ENCODE measurements at regions not wholly inside any gene's neighbourhood (a gene's known extent, or its start where the extent isn't known, plus 50 kb on each side); places are given as distances from the start of the nearest gene placed in this dataset.
"Not testable (repeated sequence)": the region's sequence is repeated elsewhere in the genome, so short reads cannot be mapped to it uniquely, and the experiment has no call there.

GRCh38 chr7:34445653-34446052 is 212.4 kb upstream of the NPSR1 start:
- H3K9me3 ChIP-seq (ENCODE audit: low read depth, low read length) = no peaks in the 10 kb centered on the region
- no peaks in the 10 kb centered on the region for H3K36me3 ChIP-seq (ENCODE audit: insufficient read depth, low read length)
- no peak overlapping the region for H3K4me2 ChIP-seq (ENCODE audit: insufficient read depth, low read length)
- no peak for DNase-seq (ENCODE audit: insufficient read length, low spot score, missing footprints)
- TF ChIP-seq CTCF (IDR thresholded peaks at IDR 0.05; ENCODE audit: extremely low read depth, low read depth, low read length) = no peak
- H3K27me3 ChIP-seq (ENCODE audit: insufficient read depth, low read length) = no peaks in the 10 kb centered on the region
- no peaks in the 10 kb centered on the region for H4K20me1 ChIP-seq (ENCODE audit: insufficient read depth, low read length)
- no peaks in the 10 kb centered on the region for H3K79me2 ChIP-seq (ENCODE audit: insufficient read depth, low read length)
- H3K4me1 ChIP-seq (ENCODE audit: insufficient read depth, low read length) = no peaks in the 10 kb centered on the region
- no peak overlapping the region for H3K27ac ChIP-seq (ENCODE audit: low read depth, low read length)
- no peak overlapping the region for H2AFZ ChIP-seq (ENCODE audit: low read length)
- no peak overlapping the region for H3K4me3 ChIP-seq (ENCODE audit: insufficient read depth, low read length)

GRCh38 chr7:34448531-34448930 is 209.5 kb upstream of the NPSR1 start:
- not testable (repeated sequence) for DNase-seq (ENCODE audit: insufficient read length, low spot score, missing footprints); H2AFZ ChIP-seq (ENCODE audit: low read length)

GRCh38 chr7:34449765-34450164 is 208.3 kb upstream of the NPSR1 start:
- Histone ChIP-seq H3K9me3 (ENCODE audit: low read depth, low read length) (no peaks in the 10 kb centered on the region), H4K20me1 (ENCODE audit: insufficient read depth, low read length) (no peaks in the 10 kb centered on the region), H3K79me2 (ENCODE audit: insufficient read depth, low read length) (no peaks in the 10 kb centered on the region), H2AFZ (ENCODE audit: low read length) (no peak overlapping the region), H3K4me1 (ENCODE audit: insufficient read depth, low read length) (no peaks in the 10 kb centered on the region), H3K36me3 (ENCODE audit: insufficient read depth, low read length) (no peaks in the 10 kb centered on the region), H3K4me2 (ENCODE audit: insufficient read depth, low read length) (no peak overlapping the region), H3K27ac (ENCODE audit: low read depth, low read length) (no peak overlapping the region), H3K4me3 (ENCODE audit: insufficient read depth, low read length) (no peak overlapping the region), H3K27me3 (ENCODE audit: insufficient read depth, low read length) (no peaks in the 10 kb centered on the region)
- no peak for DNase-seq (ENCODE audit: insufficient read length, low spot score, missing footprints)
- no peak for TF ChIP-seq CTCF (IDR thresholded peaks at IDR 0.05; ENCODE audit: extremely low read depth, low read depth, low read length)

More at GRCh38 chr7:34448531-34448930, 209.5 kb upstream of the NPSR1 start:
- not testable (repeated sequence) for H3K36me3 ChIP-seq (ENCODE audit: insufficient read depth, low read length); H3K4me2 ChIP-seq (ENCODE audit: insufficient read depth, low read length); H4K20me1 ChIP-seq (ENCODE audit: insufficient read depth, low read length); H3K9me3 ChIP-seq (ENCODE audit: low read depth, low read length); H3K27me3 ChIP-seq (ENCODE audit: insufficient read depth, low read length); H3K4me3 ChIP-seq (ENCODE audit: insufficient read depth, low read length); H3K27ac ChIP-seq (ENCODE audit: low read depth, low read length); H3K79me2 ChIP-seq (ENCODE audit: insufficient read depth, low read length); H3K4me1 ChIP-seq (ENCODE audit: insufficient read depth, low read length)

DNA sequence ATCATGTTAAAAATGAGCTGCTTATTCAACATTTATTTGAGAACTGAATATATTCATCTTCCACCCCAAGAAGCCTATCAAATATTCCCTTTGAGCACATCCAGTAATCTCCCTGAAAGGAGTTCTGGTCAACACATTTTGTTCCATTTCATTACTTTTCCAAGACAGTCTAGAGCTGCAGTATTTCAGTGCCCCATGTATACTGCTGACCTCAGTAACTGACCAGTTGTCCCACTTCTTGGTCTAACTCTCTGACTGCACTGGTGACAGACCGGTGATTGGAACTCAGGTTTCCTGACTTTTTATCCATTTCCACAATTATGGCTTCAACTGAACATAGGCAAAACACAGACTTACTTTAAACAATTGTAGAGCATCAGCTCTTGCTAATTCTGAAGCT is 206.8 kb upstream of the NPSR1 start:
- Histone ChIP-seq H4K20me1 (ENCODE audit: insufficient read depth, low read length) (no peaks in the 10 kb centered on the region), H3K9me3 (ENCODE audit: low read depth, low read length) (no peaks in the 10 kb centered on the region), H3K36me3 (ENCODE audit: insufficient read depth, low read length) (no peaks in the 10 kb centered on the region), H3K27me3 (ENCODE audit: insufficient read depth, low read length) (no peaks in the 10 kb centered on the region), H3K4me1 (ENCODE audit: insufficient read depth, low read length) (no peaks in the 10 kb centered on the region), H3K79me2 (ENCODE audit: insufficient read depth, low read length) (no peaks in the 10 kb centered on the region), H3K4me3 (ENCODE audit: insufficient read depth, low read length) (no peak overlapping the region), H3K27ac (ENCODE audit: low read depth, low read length) (no peak overlapping the region), H3K4me2 (ENCODE audit: insufficient read depth, low read length) (no peak overlapping the region), H2AFZ (ENCODE audit: low read length) (no peak overlapping the region)
- no peak for DNase-seq (ENCODE audit: insufficient read length, low spot score, missing footprints)
- TF ChIP-seq CTCF (IDR thresholded peaks at IDR 0.05; ENCODE audit: extremely low read depth, low read depth, low read length) = no peak
